Gastrocnemius medialis (tissue), 4 donors: ENCODE measurements at regions not wholly inside any gene's neighbourhood (a gene's known extent, or its start where the extent isn't known, plus 50 kb on each side); places are given as distances from the start of the nearest gene placed in this dataset.

Source experiments
- ATAC-seq, 2 donors: fragments of 150-250 bp; one replicate each; pipeline ENCODE4 v1.9.1; 2016
- DNase-seq, 2 donors: peaks; one replicate each; pipeline ENCODE4 v3.0.0-alpha.2; 2019
- H3K27ac ChIP-seq, 4 donors: fragments of 200-600 bp; sonication (generic); 1 replicate in 1 of 4; 2 replicates in 3 of 4; pipeline ENCODE4 v1.5.1; 2016 to 2018; ENCODE audit warnings: mild to moderate bottlenecking in 2 of 4, moderate library complexity in 1 of 4
- H3K27me3 ChIP-seq, 3 donors: fragments of 200-600 bp; sonication (generic) in 2 of 3; 1 replicate in 1 of 3; 2 replicates in 2 of 3; pipeline versions ENCODE4 v1.5.1 to v1.6.0; 2016 to 2019; ENCODE audit warnings: mild to moderate bottlenecking in 1 of 3, moderate library complexity in 1 of 3
- H3K36me3 ChIP-seq, 2 donors: fragments of 200-600 bp; sonication (generic) in 1 of 2; one replicate each; pipeline ENCODE4 v1.5.1; 2017 to 2018
- H3K4me1 ChIP-seq, 2 donors: fragments of 200-600 bp; sonication (generic) in 1 of 2; one replicate each; pipeline ENCODE4 v1.5.1; 2016 to 2017; ENCODE audit warnings: mild to moderate bottlenecking in 2 of 2
- H3K4me3 ChIP-seq, 4 donors: fragments of 200-600 bp; sonication (generic) in 3 of 4; 1 replicate in 1 of 4; 2 replicates in 3 of 4; pipeline ENCODE4 v1.5.1; 2016 to 2019; ENCODE audit warnings: mild to moderate bottlenecking in 2 of 4
- H3K9me3 ChIP-seq, 3 donors: fragments of 200-600 bp; sonication (generic) in 2 of 3; 1 replicate in 1 of 3; 2 replicates in 2 of 3; pipeline ENCODE4 v1.5.1; 2016 to 2019
- CTCF ChIP-seq, 5 experiments: fragments of 450-650 bp in 3 of 5; fragments of 200-600 bp in 2 of 5; sonication (generic) in 2 of 5; IDR thresholded peaks in 4 of 5; conservative IDR thresholded peaks in 1 of 5; 1 replicate in 4 of 5; 2 replicates in 1 of 5; pipeline ENCODE4 v1.5.1; 2016 to 2019; ENCODE audit warnings: antibody characterized with exemption in 5 of 5, mild to moderate bottlenecking in 3 of 5, moderate library complexity in 3 of 5
- POLR2A ChIP-seq, 2 donors: fragments of 450-650 bp; IDR thresholded peaks; one replicate each; pipeline ENCODE4 v1.6.1; 2017; ENCODE audit warnings: antibody characterized with exemption in 2 of 2, mild to moderate bottlenecking in 2 of 2, moderate library complexity in 2 of 2
- in situ Hi-C, 4 donors: fragments of 200-750 bp; cut with MboI; loops; one replicate each; pipeline versions ENCODE4 v1.15.0 to v1.8.0; 2017; ENCODE audit warnings: low sequenced_read_pairs in 4 of 4
- intact Hi-C: fragments of 100-400 bp; cut with DNase I; formaldehyde crosslinking; loops from one replicate; pipeline ENCODE4 v1.15.1; 2023; ENCODE audit warnings: low total_unique reads

- H3K36me3 ChIP-seq = no peaks in the 10 kb centered on the region
- no peak for DNase-seq
- in situ Hi-C loops = no loop called here
- no peaks in the 10 kb centered on the region for H3K4me1 ChIP-seq
- no peaks in the 10 kb centered on the region for H3K27me3 ChIP-seq
- no peak for ATAC-seq
- intact Hi-C loops = no loop called here
- TF ChIP-seq POLR2A (IDR thresholded peaks at IDR 0.05) = no peak
- TF ChIP-seq CTCF (IDR thresholded peaks at IDR 0.05 in 4 of 5, conservative IDR thresholded peaks at IDR 0.05 in 1 of 5) = no peak
- H3K27ac ChIP-seq = no peak overlapping the region
- no peaks in the 10 kb centered on the region for H3K9me3 ChIP-seq
- H3K4me3 ChIP-seq = no peak overlapping the region
These were observed 139.2 kb downstream of the SOX4 start for GRCh38 chr6:21732731-21733130.

GRCh38 chr6:21733311-21733710 is 139.8 kb downstream of the SOX4 start:
- in situ Hi-C loops = no loop called here
- Histone ChIP-seq H3K27me3 (no peaks in the 10 kb centered on the region), H3K36me3 (no peaks in the 10 kb centered on the region), H3K4me1 (no peaks in the 10 kb centered on the region), H3K4me3 (no peak overlapping the region), H3K9me3 (no peaks in the 10 kb centered on the region), H3K27ac (no peak overlapping the region)
- DNase-seq (no peak), ATAC-seq (no peak)
- no peak for TF ChIP-seq CTCF (IDR thresholded peaks at IDR 0.05 in 4 of 5, conservative IDR thresholded peaks at IDR 0.05 in 1 of 5)
- TF ChIP-seq POLR2A (IDR thresholded peaks at IDR 0.05) = no peak
- intact Hi-C loops = no loop called here

DNA sequence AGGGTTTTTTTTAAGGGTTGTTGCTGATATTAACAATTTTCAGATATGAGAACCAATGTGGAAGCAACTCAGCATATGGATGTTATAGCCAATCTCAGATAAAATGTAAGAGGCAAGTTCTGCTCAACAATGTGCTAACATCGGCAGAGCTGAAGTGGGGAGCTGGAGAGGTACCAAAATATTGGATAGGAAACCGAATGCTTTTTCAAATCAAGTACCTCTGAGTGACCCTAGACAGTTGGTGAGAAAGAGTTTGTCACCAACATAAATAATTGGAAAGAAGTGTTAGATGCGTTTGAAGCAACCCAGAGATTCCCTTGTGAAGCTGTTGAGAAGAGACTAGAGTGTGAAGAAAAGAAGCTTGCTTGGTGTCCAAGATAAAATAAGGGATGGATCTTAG is 140.7 kb downstream of the SOX4 start:
- DNase-seq (no peak), ATAC-seq (no peak)
- Histone ChIP-seq H3K27me3 (no peaks in the 10 kb centered on the region), H3K4me3 (no peak overlapping the region), H3K9me3 (no peaks in the 10 kb centered on the region), H3K36me3 (no peaks in the 10 kb centered on the region), H3K27ac (no peak overlapping the region), H3K4me1 (no peaks in the 10 kb centered on the region)
- intact Hi-C loops (no loop called here), in situ Hi-C loops (no loop called here)
- TF ChIP-seq POLR2A (IDR thresholded peaks at IDR 0.05) (no peak), CTCF (IDR thresholded peaks at IDR 0.05 in 4 of 5, conservative IDR thresholded peaks at IDR 0.05 in 1 of 5) (no peak)

DNA sequence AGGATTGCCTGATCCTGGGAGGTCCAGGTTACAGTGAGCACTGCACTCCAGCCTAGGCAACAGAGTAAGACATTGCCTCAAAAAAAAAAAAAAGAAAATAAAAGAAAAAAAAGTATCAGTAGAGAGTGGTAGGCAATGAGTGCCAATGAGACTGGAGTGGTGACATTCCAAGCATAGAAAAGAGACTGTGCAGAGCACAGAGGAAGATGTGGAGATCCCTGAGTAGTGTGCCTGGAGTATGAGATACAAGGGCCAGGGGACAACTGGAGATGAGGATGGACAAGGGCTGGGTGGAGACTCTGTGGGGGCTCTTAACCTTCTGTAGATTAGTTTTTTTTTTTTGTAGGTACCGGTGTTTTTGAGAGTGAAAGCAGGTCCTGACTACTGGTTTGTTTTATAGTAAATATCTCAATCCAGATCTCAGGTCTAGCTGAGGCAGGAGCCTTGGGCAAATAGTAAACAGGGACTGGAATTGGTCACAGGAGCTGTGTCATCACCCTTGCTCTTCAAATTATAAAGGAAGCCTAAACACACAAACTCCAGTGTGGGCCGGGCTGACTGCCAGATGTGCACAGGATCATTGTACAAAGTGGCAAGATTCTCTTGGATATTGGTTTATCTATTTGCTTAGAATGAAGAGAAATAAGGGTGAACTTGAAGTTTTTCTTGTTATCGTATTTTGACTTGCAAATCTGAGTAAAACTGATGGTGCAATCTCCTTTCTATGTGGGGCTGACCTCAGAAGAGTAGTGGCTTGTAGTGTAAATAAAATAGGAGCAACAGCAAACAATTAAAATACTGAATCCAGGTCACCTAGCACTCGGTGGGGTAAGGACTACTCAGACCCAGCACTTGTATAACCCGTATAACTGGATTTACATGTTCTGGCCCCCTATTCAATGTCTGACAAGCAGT is 144.9 kb downstream of the SOX4 start:
- in situ Hi-C loops (no loop called here), intact Hi-C loops (no loop called here)
- no peak for ATAC-seq

More for the DNA sequence above, 144.9 kb downstream of the SOX4 start:
- TF ChIP-seq CTCF (IDR thresholded peaks at IDR 0.05 in 4 of 5, conservative IDR thresholded peaks at IDR 0.05 in 1 of 5) (no peak), POLR2A (IDR thresholded peaks at IDR 0.05) (no peak)
- no peaks in the 10 kb centered on the region for H3K27me3 ChIP-seq
- no peaks in the 10 kb centered on the region for H3K4me1 ChIP-seq
- no peak overlapping the region for H3K4me3 ChIP-seq
- DNase-seq = no peak
- no peaks in the 10 kb centered on the region for H3K9me3 ChIP-seq
- H3K27ac ChIP-seq = no peak overlapping the region
- no peaks in the 10 kb centered on the region for H3K36me3 ChIP-seq
